ENCODE measurements at regions not wholly inside any gene's neighbourhood (a gene's known extent, or its start where the extent isn't known, plus 50 kb on each side); places are given as distances from the start of the nearest gene placed in this dataset.

DNA sequence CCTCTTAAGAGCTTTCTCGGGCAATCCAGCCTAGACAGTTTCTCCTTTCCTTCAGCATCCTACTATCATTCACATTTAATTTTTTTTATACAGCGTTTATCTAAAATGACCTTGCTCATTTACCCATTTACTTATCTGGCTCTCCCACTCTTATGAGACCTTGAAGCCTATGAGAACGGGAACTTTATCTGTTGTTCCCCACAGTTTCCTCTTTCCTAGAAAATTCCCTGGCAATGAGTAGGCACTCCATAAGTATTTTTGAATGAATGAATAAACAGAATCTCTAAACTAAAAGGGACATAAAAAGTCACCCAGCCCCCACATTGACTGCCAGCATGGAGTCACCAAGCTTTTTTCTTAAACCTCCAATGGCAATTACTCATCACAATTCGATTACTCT, 353.2 kb downstream of the METTL4 start:
- TF ChIP-seq POLR2A (IDR thresholded peaks at IDR 0.05; ENCODE audit: borderline replicate concordance, extremely low read depth, insufficient read depth, insufficient read length) (no peak), ELF1 (IDR thresholded peaks at IDR 0.05; ENCODE audit: borderline replicate concordance, low read depth) (no peak), EZH2phosphoT487 (IDR thresholded peaks at IDR 0.05; ENCODE audit: borderline replicate concordance) (no peak), SP1 (IDR thresholded peaks at IDR 0.05; ENCODE audit: low read depth) (no peak)
- TF ChIP-seq, protein P1, sequence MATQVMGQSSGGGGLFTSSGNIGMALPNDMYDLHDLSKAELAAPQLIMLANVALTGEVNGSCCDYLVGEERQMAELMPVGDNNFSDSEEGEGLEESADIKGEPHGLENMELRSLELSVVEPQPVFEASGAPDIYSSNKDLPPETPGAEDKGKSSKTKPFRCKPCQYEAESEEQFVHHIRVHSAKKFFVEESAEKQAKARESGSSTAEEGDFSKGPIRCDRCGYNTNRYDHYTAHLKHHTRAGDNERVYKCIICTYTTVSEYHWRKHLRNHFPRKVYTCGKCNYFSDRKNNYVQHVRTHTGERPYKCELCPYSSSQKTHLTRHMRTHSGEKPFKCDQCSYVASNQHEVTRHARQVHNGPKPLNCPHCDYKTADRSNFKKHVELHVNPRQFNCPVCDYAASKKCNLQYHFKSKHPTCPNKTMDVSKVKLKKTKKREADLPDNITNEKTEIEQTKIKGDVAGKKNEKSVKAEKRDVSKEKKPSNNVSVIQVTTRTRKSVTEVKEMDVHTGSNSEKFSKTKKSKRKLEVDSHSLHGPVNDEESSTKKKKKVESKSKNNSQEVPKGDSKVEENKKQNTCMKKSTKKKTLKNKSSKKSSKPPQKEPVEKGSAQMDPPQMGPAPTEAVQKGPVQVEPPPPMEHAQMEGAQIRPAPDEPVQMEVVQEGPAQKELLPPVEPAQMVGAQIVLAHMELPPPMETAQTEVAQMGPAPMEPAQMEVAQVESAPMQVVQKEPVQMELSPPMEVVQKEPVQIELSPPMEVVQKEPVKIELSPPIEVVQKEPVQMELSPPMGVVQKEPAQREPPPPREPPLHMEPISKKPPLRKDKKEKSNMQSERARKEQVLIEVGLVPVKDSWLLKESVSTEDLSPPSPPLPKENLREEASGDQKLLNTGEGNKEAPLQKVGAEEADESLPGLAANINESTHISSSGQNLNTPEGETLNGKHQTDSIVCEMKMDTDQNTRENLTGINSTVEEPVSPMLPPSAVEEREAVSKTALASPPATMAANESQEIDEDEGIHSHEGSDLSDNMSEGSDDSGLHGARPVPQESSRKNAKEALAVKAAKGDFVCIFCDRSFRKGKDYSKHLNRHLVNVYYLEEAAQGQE (IDR thresholded peaks at IDR 0.05; ENCODE audit: low read depth) = no peak
- TF ChIP-seq, protein P2, sequence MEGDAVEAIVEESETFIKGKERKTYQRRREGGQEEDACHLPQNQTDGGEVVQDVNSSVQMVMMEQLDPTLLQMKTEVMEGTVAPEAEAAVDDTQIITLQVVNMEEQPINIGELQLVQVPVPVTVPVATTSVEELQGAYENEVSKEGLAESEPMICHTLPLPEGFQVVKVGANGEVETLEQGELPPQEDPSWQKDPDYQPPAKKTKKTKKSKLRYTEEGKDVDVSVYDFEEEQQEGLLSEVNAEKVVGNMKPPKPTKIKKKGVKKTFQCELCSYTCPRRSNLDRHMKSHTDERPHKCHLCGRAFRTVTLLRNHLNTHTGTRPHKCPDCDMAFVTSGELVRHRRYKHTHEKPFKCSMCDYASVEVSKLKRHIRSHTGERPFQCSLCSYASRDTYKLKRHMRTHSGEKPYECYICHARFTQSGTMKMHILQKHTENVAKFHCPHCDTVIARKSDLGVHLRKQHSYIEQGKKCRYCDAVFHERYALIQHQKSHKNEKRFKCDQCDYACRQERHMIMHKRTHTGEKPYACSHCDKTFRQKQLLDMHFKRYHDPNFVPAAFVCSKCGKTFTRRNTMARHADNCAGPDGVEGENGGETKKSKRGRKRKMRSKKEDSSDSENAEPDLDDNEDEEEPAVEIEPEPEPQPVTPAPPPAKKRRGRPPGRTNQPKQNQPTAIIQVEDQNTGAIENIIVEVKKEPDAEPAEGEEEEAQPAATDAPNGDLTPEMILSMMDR (IDR thresholded peaks at IDR 0.05 in 2 of 3, conservative IDR thresholded peaks at IDR 0.05 in 1 of 3; ENCODE audit: borderline replicate concordance in 1 of 3, insufficient read depth in 1 of 3, low read depth in 2 of 3, low read length in 2 of 3) = no peak
- TF ChIP-seq, protein P3, sequence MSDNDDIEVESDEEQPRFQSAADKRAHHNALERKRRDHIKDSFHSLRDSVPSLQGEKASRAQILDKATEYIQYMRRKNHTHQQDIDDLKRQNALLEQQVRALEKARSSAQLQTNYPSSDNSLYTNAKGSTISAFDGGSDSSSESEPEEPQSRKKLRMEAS (IDR thresholded peaks at IDR 0.05) = no peak
